ELF-1 (cell line): ENCODE measurements at regions not wholly inside any gene's neighbourhood (a gene's known extent, or its start where the extent isn't known, plus 50 kb on each side); places are given as distances from the start of the nearest gene placed in this dataset.

Source experiments
- DNase-seq: peaks from one replicate; pipeline ENCODE4 v3.0.0-alpha.2; 2016; ENCODE audit warnings: low read depth, low spot score

DNA sequence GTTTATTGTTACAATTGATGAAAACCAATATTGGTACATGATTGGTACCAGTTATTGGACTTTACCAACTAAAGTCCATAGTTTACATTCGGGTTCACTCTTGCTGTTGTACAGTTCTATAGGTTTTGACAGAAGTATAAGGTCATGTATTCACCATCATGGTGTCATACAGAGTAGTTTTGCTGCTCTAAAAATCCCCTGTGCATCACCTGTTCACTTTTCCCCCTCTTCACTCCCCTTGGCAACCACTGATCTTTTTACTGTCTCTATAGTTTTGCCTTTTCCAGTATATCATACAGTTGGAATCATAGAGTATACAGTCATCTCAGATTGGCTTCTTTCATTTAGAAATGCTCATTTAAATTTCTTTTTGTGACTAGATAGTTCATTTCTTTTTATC, 51.2 kb upstream of the MED4 start:
- no peak for DNase-seq
